Neural progenitor cell (in vitro differentiated cells): ENCODE measurements at regions not wholly inside any gene's neighbourhood (a gene's known extent, or its start where the extent isn't known, plus 50 kb on each side); places are given as distances from the start of the nearest gene placed in this dataset.

Experiments
- DNase-seq: peaks from one replicate; pipeline ENCODE4 v3.0.0-alpha.2; 2016; ENCODE audit warnings: low spot score
- H2AFZ ChIP-seq: fragments of 200-600 bp; sonication (generic); replicated peaks from 2 replicates; pipeline ENCODE4 v1.6.1; 2016; ENCODE audit warnings: antibody characterized with exemption
- H3F3A ChIP-seq: fragments of 200-600 bp; sonication (generic); 2 replicates; pipeline ENCODE4 v1.6.1; 2016; ENCODE audit warnings: antibody characterized with exemption, low read depth
- H3K27ac ChIP-seq: fragments of 200-600 bp; sonication (generic); 2 replicates; pipeline ENCODE4 v1.5.1; 2016; ENCODE audit warnings: mild to moderate bottlenecking
- H3K27me3 ChIP-seq: fragments of 200-600 bp; sonication (generic); 2 replicates; pipeline ENCODE4 v1.6.1; 2016; ENCODE audit warnings: mild to moderate bottlenecking, moderate library complexity
- H3K36me3 ChIP-seq: fragments of 200-600 bp; sonication (generic); 2 replicates; pipeline ENCODE4 v1.5.1; 2016
- H3K4me1 ChIP-seq: fragments of 200-600 bp; sonication (generic); 2 replicates; pipeline ENCODE4 v1.6.1; 2016; ENCODE audit warnings: mixed run types
- H3K4me2 ChIP-seq: fragments of 200-600 bp; sonication (generic); 2 replicates; pipeline ENCODE4 v1.6.1; 2016
- H3K4me3 ChIP-seq: fragments of 200-600 bp; sonication (generic); 2 replicates; pipeline ENCODE4 v1.5.1; 2016
- H3K79me2 ChIP-seq: fragments of 200-600 bp; sonication (generic); 2 replicates; pipeline ENCODE4 v1.6.1; 2016; ENCODE audit warnings: low read depth
- H3K9ac ChIP-seq: fragments of 200-600 bp; sonication (generic); 2 replicates; pipeline ENCODE4 v1.6.1; 2016
- H3K9me3 ChIP-seq: fragments of 200-600 bp; sonication (generic); 2 replicates; pipeline ENCODE4 v1.5.1; 2016; ENCODE audit warnings: low read depth
- H4K20me1 ChIP-seq: fragments of 200-600 bp; sonication (generic); 2 replicates; pipeline ENCODE4 v1.6.1; 2016; ENCODE audit warnings: low read depth
- H3K27ac Mint-ChIP-seq: 3 replicates; pipeline ENCODE4 v1.8.0; 2021; ENCODE audit warnings: mixed read lengths
- H3K27me3 Mint-ChIP-seq: 2 replicates; pipeline ENCODE4 v1.8.0; 2022; ENCODE audit warnings: low read depth, mild to moderate bottlenecking, inconsistent platforms, moderate library complexity, mixed read lengths; ENCODE audit not compliant: insufficient read depth
- H3K36me3 Mint-ChIP-seq: 3 replicates; pipeline ENCODE4 v1.8.0; 2021; ENCODE audit warnings: mixed read lengths
- H3K4me1 Mint-ChIP-seq: 3 replicates; pipeline ENCODE4 v1.8.0; 2021; ENCODE audit warnings: mixed read lengths
- H3K4me3 Mint-ChIP-seq: 3 replicates; pipeline ENCODE4 v1.8.0; 2021; ENCODE audit warnings: mild to moderate bottlenecking, moderate library complexity, mixed read lengths
- H3K9me3 Mint-ChIP-seq: 3 replicates; pipeline ENCODE4 v1.8.0; 2020; ENCODE audit warnings: mixed read lengths
- EZH2 ChIP-seq: fragments of 200-600 bp; sonication (generic); IDR thresholded peaks from 2 replicates; pipeline ENCODE4 v1.6.1; 2017; ENCODE audit warnings: antibody characterized with exemption, mild to moderate bottlenecking, moderate library complexity
- EZH2phosphoT487 ChIP-seq: fragments of 200-600 bp; sonication (generic); IDR thresholded peaks from 2 replicates; pipeline ENCODE4 v1.6.1; 2017; ENCODE audit warnings: antibody characterized with exemption
- TF ChIP-seq, protein P1 (sequence below): fragments of 200-600 bp; sonication (generic); IDR thresholded peaks from 2 replicates; pipeline ENCODE4 v1.5.1; 2017; ENCODE audit warnings: antibody characterized with exemption, mild to moderate bottlenecking

DNA sequence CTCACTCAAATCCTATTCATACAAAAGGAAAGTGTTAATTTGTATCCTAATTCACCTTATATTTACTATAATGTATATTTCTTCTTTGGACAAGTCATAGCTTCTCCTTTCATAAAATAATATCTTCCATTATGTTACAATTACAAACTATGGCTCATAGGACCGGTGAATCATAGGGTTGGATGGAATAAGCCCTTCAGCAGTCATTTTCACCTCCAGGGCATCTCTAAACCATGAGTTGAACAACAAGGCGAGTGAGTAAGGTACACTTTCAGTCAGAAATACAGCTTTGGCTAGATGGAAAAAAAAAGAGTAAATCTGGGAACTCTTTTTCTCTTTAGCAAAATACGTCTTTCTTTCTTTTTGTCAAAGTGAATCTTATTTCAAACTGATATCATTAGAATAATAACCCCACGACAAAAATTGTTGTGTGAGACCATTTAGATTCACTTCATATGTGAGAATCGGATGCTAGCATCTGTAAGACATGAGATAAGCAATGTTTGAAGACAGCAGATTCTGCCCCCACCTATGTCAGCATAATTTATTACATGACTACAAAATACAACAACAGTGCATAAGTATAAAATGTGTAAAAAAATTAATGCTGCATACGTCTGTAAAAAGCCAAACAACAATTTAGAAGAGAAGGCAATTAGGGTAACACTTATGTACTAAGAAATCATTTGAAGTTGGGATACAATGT, 184.4 kb upstream of the SLC38A2 start:
- H3K27ac ChIP-seq = no peak overlapping the region
- H4K20me1 ChIP-seq = no peaks in the 10 kb centered on the region
- H3K9me3 Mint-ChIP-seq = no peaks in the 10 kb centered on the region
- no peaks in the 10 kb centered on the region for H3K27me3 ChIP-seq
- no peak overlapping the region for H3K9ac ChIP-seq
- no peak for DNase-seq
- H3K4me1 Mint-ChIP-seq = peaks cover 6% of the 10 kb centered on the region
- no peaks in the 10 kb centered on the region for H3F3A ChIP-seq
- H3K79me2 ChIP-seq = no peaks in the 10 kb centered on the region
- H2AFZ ChIP-seq = no peak overlapping the region
- H3K4me3 Mint-ChIP-seq = no peak overlapping the region
- H3K4me1 ChIP-seq = no peaks in the 10 kb centered on the region
- no peaks in the 10 kb centered on the region for H3K27me3 Mint-ChIP-seq
- H3K27ac Mint-ChIP-seq = no peak overlapping the region
- no peaks in the 10 kb centered on the region for H3K36me3 ChIP-seq
- H3K36me3 Mint-ChIP-seq = no peaks in the 10 kb centered on the region
- H3K9me3 ChIP-seq = no peaks in the 10 kb centered on the region
- no peak overlapping the region for H3K4me2 ChIP-seq
- TF ChIP-seq EZH2 (no peak), EZH2phosphoT487 (no peak)
- TF ChIP-seq, protein P1, sequence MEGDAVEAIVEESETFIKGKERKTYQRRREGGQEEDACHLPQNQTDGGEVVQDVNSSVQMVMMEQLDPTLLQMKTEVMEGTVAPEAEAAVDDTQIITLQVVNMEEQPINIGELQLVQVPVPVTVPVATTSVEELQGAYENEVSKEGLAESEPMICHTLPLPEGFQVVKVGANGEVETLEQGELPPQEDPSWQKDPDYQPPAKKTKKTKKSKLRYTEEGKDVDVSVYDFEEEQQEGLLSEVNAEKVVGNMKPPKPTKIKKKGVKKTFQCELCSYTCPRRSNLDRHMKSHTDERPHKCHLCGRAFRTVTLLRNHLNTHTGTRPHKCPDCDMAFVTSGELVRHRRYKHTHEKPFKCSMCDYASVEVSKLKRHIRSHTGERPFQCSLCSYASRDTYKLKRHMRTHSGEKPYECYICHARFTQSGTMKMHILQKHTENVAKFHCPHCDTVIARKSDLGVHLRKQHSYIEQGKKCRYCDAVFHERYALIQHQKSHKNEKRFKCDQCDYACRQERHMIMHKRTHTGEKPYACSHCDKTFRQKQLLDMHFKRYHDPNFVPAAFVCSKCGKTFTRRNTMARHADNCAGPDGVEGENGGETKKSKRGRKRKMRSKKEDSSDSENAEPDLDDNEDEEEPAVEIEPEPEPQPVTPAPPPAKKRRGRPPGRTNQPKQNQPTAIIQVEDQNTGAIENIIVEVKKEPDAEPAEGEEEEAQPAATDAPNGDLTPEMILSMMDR = no peak
- no peak overlapping the region for H3K4me3 ChIP-seq

DNA sequence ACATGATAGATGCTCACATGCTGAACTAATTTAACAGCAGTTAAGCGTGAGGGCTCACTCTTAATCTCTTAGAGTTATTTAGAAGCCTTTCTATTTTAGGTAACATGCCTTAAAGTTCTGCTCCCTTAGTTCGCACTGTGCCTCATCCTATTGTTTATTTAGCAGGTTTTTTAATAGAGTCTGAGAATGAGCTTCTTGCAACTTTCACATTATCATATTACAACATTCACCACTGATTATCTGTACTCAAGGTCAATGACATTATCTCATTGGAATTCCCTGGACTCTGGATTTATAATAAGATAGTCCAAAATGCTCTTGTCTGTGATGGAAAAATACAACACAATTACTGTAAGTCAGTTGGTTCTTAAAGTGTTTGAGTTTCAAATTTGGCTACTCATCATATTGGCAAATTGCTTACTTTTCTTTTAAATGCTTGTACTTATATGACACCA, 183.6 kb upstream of the SLC38A2 start:
- Histone ChIP-seq H2AFZ (no peak overlapping the region), H3K9ac (no peak overlapping the region), H3K27ac (no peak overlapping the region), H3F3A (no peaks in the 10 kb centered on the region), H3K27me3 (no peaks in the 10 kb centered on the region), H4K20me1 (no peaks in the 10 kb centered on the region), H3K9me3 (no peaks in the 10 kb centered on the region), H3K4me2 (no peak overlapping the region), H3K36me3 (no peaks in the 10 kb centered on the region), H3K4me3 (no peak overlapping the region), H3K4me1 (no peaks in the 10 kb centered on the region), H3K79me2 (no peaks in the 10 kb centered on the region)
- Mint-ChIP-seq H3K27me3 (no peaks in the 10 kb centered on the region), H3K4me3 (no peak overlapping the region), H3K9me3 (no peaks in the 10 kb centered on the region), H3K27ac (no peak overlapping the region), H3K36me3 (no peaks in the 10 kb centered on the region), H3K4me1 (peaks cover 6% of the 10 kb centered on the region)
- no peak for TF ChIP-seq EZH2phosphoT487
- TF ChIP-seq, protein P1 = no peak
- TF ChIP-seq EZH2 = no peak
- DNase-seq = no peak

DNA sequence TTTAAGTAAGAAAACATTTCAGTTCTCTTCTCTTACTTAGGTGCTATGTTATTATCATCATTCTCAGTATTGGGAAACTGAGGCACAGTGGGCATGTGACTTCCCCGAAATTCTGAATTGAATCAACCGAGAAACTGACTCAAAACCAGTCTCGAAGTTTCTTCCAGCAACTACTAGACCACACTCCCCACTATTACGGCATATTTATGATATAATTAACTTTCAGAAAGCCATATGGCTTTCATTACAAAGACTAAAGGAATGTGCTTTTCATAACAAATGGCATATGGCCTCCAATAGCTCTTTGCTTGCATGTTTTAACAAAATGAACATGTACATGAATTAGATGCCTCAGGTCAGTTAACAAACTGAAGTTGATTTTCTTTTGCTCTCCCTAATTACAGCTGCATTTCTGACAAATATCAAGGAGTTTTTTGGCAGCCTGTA, 182.9 kb upstream of the SLC38A2 start:
- H3F3A ChIP-seq = no peaks in the 10 kb centered on the region
- TF ChIP-seq EZH2 = no peak
- Mint-ChIP-seq H3K27ac (no peak overlapping the region), H3K4me1 (peaks cover 6% of the 10 kb centered on the region), H3K36me3 (no peaks in the 10 kb centered on the region), H3K27me3 (no peaks in the 10 kb centered on the region), H3K9me3 (no peaks in the 10 kb centered on the region), H3K4me3 (no peak overlapping the region)
- no peaks in the 10 kb centered on the region for H3K9me3 ChIP-seq
- no peaks in the 10 kb centered on the region for H3K27me3 ChIP-seq
- no peak overlapping the region for H3K4me3 ChIP-seq
- H4K20me1 ChIP-seq = no peaks in the 10 kb centered on the region
- no peak overlapping the region for H2AFZ ChIP-seq
- no peak overlapping the region for H3K4me2 ChIP-seq
- H3K79me2 ChIP-seq = no peaks in the 10 kb centered on the region
- DNase-seq = no peak
- no peaks in the 10 kb centered on the region for H3K4me1 ChIP-seq
- no peak overlapping the region for H3K9ac ChIP-seq
- no peaks in the 10 kb centered on the region for H3K36me3 ChIP-seq
- no peak overlapping the region for H3K27ac ChIP-seq

DNA sequence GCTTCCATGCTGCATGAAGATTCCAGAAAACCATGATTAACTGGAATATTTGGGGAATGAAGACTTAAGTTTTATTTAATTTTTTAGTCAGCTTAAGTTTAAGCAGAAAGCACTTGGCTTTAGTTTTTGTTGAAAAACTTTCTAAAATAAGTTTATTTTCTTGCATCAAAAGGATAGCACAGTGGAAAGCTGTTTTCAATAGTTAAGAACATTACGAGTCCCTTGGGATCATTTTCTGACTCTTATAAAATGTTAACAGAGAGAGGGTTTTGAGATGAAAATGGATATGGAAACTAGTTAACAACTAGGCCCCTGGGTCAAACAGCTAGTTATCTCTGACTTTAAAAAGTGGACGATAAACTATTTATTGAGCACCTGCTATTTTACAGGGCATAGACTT, 181.9 kb upstream of the SLC38A2 start:
- no peaks in the 10 kb centered on the region for H4K20me1 ChIP-seq
- H3F3A ChIP-seq = no peaks in the 10 kb centered on the region
- H3K4me1 Mint-ChIP-seq = peaks cover 4% of the 10 kb centered on the region
- H3K27ac Mint-ChIP-seq = no peak overlapping the region
- TF ChIP-seq, protein P1 = no peak
- TF ChIP-seq EZH2phosphoT487 (no peak), EZH2 (no peak)
- H3K4me3 ChIP-seq = no peak overlapping the region
- no peak for DNase-seq
- H3K9me3 Mint-ChIP-seq = no peaks in the 10 kb centered on the region
- no peak overlapping the region for H2AFZ ChIP-seq
- H3K4me3 Mint-ChIP-seq = no peak overlapping the region
- H3K4me2 ChIP-seq = no peak overlapping the region
- H3K79me2 ChIP-seq = no peaks in the 10 kb centered on the region
- no peaks in the 10 kb centered on the region for H3K36me3 ChIP-seq
- H3K27ac ChIP-seq = no peak overlapping the region
- no peaks in the 10 kb centered on the region for H3K9me3 ChIP-seq
- H3K4me1 ChIP-seq = no peaks in the 10 kb centered on the region
- H3K36me3 Mint-ChIP-seq = no peaks in the 10 kb centered on the region
- no peak overlapping the region for H3K9ac ChIP-seq
- no peaks in the 10 kb centered on the region for H3K27me3 ChIP-seq
- H3K27me3 Mint-ChIP-seq = no peaks in the 10 kb centered on the region
